Loucy (cell line): ENCODE measurements at regions not wholly inside any gene's neighbourhood (a gene's known extent, or its start where the extent isn't known, plus 50 kb on each side); places are given as distances from the start of the nearest gene placed in this dataset.

ENCODE experiments used
- H2AFZ ChIP-seq: fragments of 200-600 bp; sonication (generic); 2 replicates; pipeline ENCODE4 v1.6.0; 2016; ENCODE audit warnings: antibody characterized with exemption, mild to moderate bottlenecking, low read length, moderate library complexity
- H3F3A ChIP-seq: fragments of 200-600 bp; 2 replicates; pipeline ENCODE4 v1.6.0; 2016; ENCODE audit warnings: antibody characterized with exemption, low read depth, mild to moderate bottlenecking
- H3K27me3 ChIP-seq: fragments of 200-600 bp; sonication (generic); 2 replicates; pipeline ENCODE4 v1.6.1; 2014; ENCODE audit warnings: low read length, mild to moderate bottlenecking; ENCODE audit not compliant: insufficient read depth, poor library complexity, severe bottlenecking
- H3K36me3 ChIP-seq: fragments of 200-600 bp; sonication (generic); 2 replicates; pipeline ENCODE4 v1.6.1; 2016; ENCODE audit warnings: low read length; ENCODE audit not compliant: insufficient read depth
- H3K4me1 ChIP-seq: fragments of 200-600 bp; sonication (generic); 2 replicates; pipeline ENCODE4 v1.5.1; 2014; ENCODE audit warnings: low read length, mild to moderate bottlenecking; ENCODE audit not compliant: insufficient read depth, poor library complexity, severe bottlenecking
- H3K4me2 ChIP-seq: fragments of 200-600 bp; sonication (generic); 2 replicates; pipeline ENCODE4 v1.6.0; 2014; ENCODE audit warnings: antibody characterized with exemption, low read length, low read depth, mild to moderate bottlenecking; ENCODE audit not compliant: poor library complexity, severe bottlenecking
- H3K4me3 ChIP-seq: fragments of 200-600 bp; sonication (generic); 2 replicates; pipeline ENCODE4 v1.5.1; 2014; ENCODE audit warnings: low read length, mild to moderate bottlenecking, mixed read lengths; ENCODE audit not compliant: poor library complexity, severe bottlenecking
- H3K79me2 ChIP-seq: fragments of 200-600 bp; sonication (generic); 2 replicates; pipeline ENCODE4 v1.6.1; 2014; ENCODE audit warnings: low read length; ENCODE audit not compliant: insufficient read depth
- H3K9ac ChIP-seq: fragments of 200-600 bp; sonication (generic); 2 replicates; pipeline ENCODE4 v1.6.0; 2014; ENCODE audit warnings: mild to moderate bottlenecking, low read depth, low read length, moderate library complexity; ENCODE audit not compliant: poor library complexity, severe bottlenecking
- H3K9me2 ChIP-seq: fragments of 200-600 bp; sonication (generic); replicated peaks from 2 replicates; pipeline ENCODE4 v1.6.1; 2016; ENCODE audit warnings: low read depth, low read length, mixed read lengths
- H3K9me3 ChIP-seq: fragments of 200-600 bp; sonication (generic); 2 replicates; pipeline ENCODE4 v1.6.1; 2014; ENCODE audit warnings: mild to moderate bottlenecking, antibody characterized with exemption, low read length, low read depth; ENCODE audit not compliant: insufficient read depth
- H4K20me1 ChIP-seq: fragments of 200-600 bp; sonication (generic); 2 replicates; pipeline ENCODE4 v1.6.0; 2014; ENCODE audit warnings: antibody characterized with exemption, low read length, mild to moderate bottlenecking; ENCODE audit not compliant: insufficient read depth, poor library complexity, severe bottlenecking
- CTCF ChIP-seq: fragments of 200-600 bp; sonication (generic); conservative IDR thresholded peaks from 2 replicates; pipeline ENCODE4 v1.5.1; 2014; ENCODE audit warnings: mild to moderate bottlenecking, antibody characterized with exemption, low read length
- EZH2phosphoT487 ChIP-seq: fragments of 200-600 bp; IDR thresholded peaks from 2 replicates; pipeline ENCODE4 v1.6.1; 2018; ENCODE audit warnings: antibody characterized with exemption, mild to moderate bottlenecking, moderate library complexity, borderline replicate concordance

GRCh38 chr5:83846624-83847350 is 126.1 kb upstream of the HAPLN1 start:
- no peak overlapping the region for H3K4me3 ChIP-seq
- no peaks in the 10 kb centered on the region for H3K27me3 ChIP-seq
- no peaks in the 10 kb centered on the region for H3K9me2 ChIP-seq
- H4K20me1 ChIP-seq: no peaks in the 10 kb centered on the region
- no peaks in the 10 kb centered on the region for H3K36me3 ChIP-seq
- no peaks in the 10 kb centered on the region for H3K4me1 ChIP-seq
- no peak overlapping the region for H3K9ac ChIP-seq
- no peaks in the 10 kb centered on the region for H3K79me2 ChIP-seq
- no peak overlapping the region for H3K4me2 ChIP-seq
- no peaks in the 10 kb centered on the region for H3F3A ChIP-seq
- H2AFZ ChIP-seq: no peak overlapping the region
- no peaks in the 10 kb centered on the region for H3K9me3 ChIP-seq
- TF ChIP-seq EZH2phosphoT487 (no peak), CTCF (no peak)

GRCh38 chr5:83844449-83845068 is 123.9 kb upstream of the HAPLN1 start:
- Histone ChIP-seq H3K9me3 (no peaks in the 10 kb centered on the region), H3F3A (no peaks in the 10 kb centered on the region), H3K4me3 (no peak overlapping the region), H3K4me2 (no peak overlapping the region), H3K27me3 (no peaks in the 10 kb centered on the region), H3K79me2 (no peaks in the 10 kb centered on the region), H4K20me1 (no peaks in the 10 kb centered on the region), H2AFZ (no peak overlapping the region), H3K36me3 (no peaks in the 10 kb centered on the region), H3K4me1 (no peaks in the 10 kb centered on the region), H3K9me2 (no peaks in the 10 kb centered on the region), H3K9ac (no peak overlapping the region)
- TF ChIP-seq EZH2phosphoT487 (no peak), CTCF (no peak)

- no peak overlapping the region for H3K4me2 ChIP-seq
- TF ChIP-seq EZH2phosphoT487: no peak
- TF ChIP-seq CTCF: no peak
These were observed 119.1 kb upstream of the HAPLN1 start for GRCh38 chr5:83839788-83840187.

More at GRCh38 chr5:83839788-83840187, 119.1 kb upstream of the HAPLN1 start:
- H3K79me2 ChIP-seq: no peaks in the 10 kb centered on the region
- no peaks in the 10 kb centered on the region for H3F3A ChIP-seq
- H3K9me2 ChIP-seq: no peaks in the 10 kb centered on the region
- H3K4me1 ChIP-seq: no peaks in the 10 kb centered on the region
- H2AFZ ChIP-seq: no peak overlapping the region
- no peaks in the 10 kb centered on the region for H3K9me3 ChIP-seq
- no peak overlapping the region for H3K4me3 ChIP-seq
- no peaks in the 10 kb centered on the region for H3K27me3 ChIP-seq
- no peaks in the 10 kb centered on the region for H4K20me1 ChIP-seq
- no peaks in the 10 kb centered on the region for H3K36me3 ChIP-seq
- no peak overlapping the region for H3K9ac ChIP-seq
